Aorta (tissue), 5 donors: ENCODE measurements at regions not wholly inside any gene's neighbourhood (a gene's known extent, or its start where the extent isn't known, plus 50 kb on each side); places are given as distances from the start of the nearest gene placed in this dataset.

Source experiments
- ATAC-seq: fragments of 200-7000 bp; cut with Tn5 transposase; one replicate; pipeline ENCODE4 v1.9.1; 2022; ENCODE audit warnings: moderate library complexity; ENCODE audit not compliant: low FRiP score
- DNase-seq, 2 donors: peaks; one replicate each; pipeline ENCODE4 v3.0.0-alpha.2; 2020
- H3K27ac ChIP-seq, 2 donors: one replicate each; pipeline ENCODE4 v1.5.1; 2013; ENCODE audit warnings: low read length in 2 of 2, mild to moderate bottlenecking in 2 of 2, moderate library complexity in 2 of 2, control low read depth in 1 of 2, inconsistent platforms in 1 of 2, low read depth in 1 of 2
- H3K27me3 ChIP-seq, 2 donors: one replicate each; pipeline ENCODE4 v1.6.1; 2013; ENCODE audit warnings: control low read depth in 1 of 2, low read length in 1 of 2, mild to moderate bottlenecking in 1 of 2, moderate library complexity in 1 of 2; ENCODE audit not compliant: insufficient read depth in 2 of 2, control insufficient read depth in 1 of 2
- H3K36me3 ChIP-seq, 2 donors: one replicate each; pipeline ENCODE4 v1.6.1; 2013; ENCODE audit warnings: control low read depth in 1 of 2, low read length in 1 of 2, mild to moderate bottlenecking in 1 of 2; ENCODE audit not compliant: insufficient read depth in 2 of 2, control insufficient read depth in 1 of 2
- H3K4me1 ChIP-seq, 2 donors: one replicate each; pipeline ENCODE4 v1.6.1; 2013; ENCODE audit warnings: low read length in 2 of 2, control low read depth in 1 of 2, mild to moderate bottlenecking in 1 of 2, moderate library complexity in 1 of 2; ENCODE audit not compliant: insufficient read depth in 2 of 2, control insufficient read depth in 1 of 2
- H3K4me3 ChIP-seq, 2 donors: one replicate each; pipeline ENCODE4 v1.5.1; 2013; ENCODE audit warnings: low read length in 2 of 2, control low read depth in 1 of 2, mild to moderate bottlenecking in 1 of 2
- H3K9me3 ChIP-seq: one replicate; pipeline ENCODE4 v1.6.1; 2013; ENCODE audit warnings: mild to moderate bottlenecking, low read length; ENCODE audit not compliant: control insufficient read depth
- WGBS, 2 donors: extraction: QIAGEN DNeasy Blood & Tissue Kit; methylation state at CpG; one replicate each; pipeline ENCODE4 v1.1.7; 2013; 5-methylcytosine and 5-hydroxymethylcytosine counted together
- intact Hi-C, 2 donors: fragments of 100-400 bp; cut with DNase I; formaldehyde crosslinking; loops; one replicate each; pipeline versions ENCODE4 v1.14.2 to v1.15.0; 2022
- donor health status: healthy with polysubstance abuse.
- donor health status: Bipolar disorder and iron deficiency.
- donor health status: DM: no; HTN: no; CAD: no.
- donor health status: DM: no; HTN: no; CAD: no.
- donor health status: DM: yes; HTN: yes; CAD: no.

DNA sequence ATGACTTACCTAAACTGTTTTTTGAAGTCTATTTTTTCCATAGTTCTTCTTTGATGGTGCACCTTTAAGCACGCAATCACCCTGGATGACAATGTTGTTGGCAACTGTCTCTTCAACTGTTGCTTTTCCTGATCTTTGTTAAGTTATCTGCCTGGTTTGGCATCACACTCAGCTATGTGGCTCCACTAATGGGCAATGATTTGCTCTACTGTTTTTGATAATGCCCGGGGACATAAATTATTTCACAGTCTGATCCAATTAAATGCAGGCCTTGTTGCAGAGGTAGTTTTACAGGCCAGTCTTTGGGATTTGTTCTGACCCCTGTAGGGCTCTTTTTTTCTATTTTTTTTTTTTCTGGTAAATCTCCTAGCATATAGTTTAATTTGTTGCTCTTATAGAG lies 436.3 kb downstream of the ZNF385D start:
- intact Hi-C loops = no loop called here

GRCh38 chr3:21310891-21311290 lies 440.1 kb downstream of the ZNF385D start:
- ATAC-seq (no peak), DNase-seq (no peak)
- H3K4me1 ChIP-seq = no peaks in the 10 kb centered on the region
- no peaks in the 10 kb centered on the region for H3K36me3 ChIP-seq
- H3K9me3 ChIP-seq = no peaks in the 10 kb centered on the region
- no peaks in the 10 kb centered on the region for H3K27me3 ChIP-seq
- intact Hi-C loops = no loop called here
- H3K4me3 ChIP-seq = no peak overlapping the region
- WGBS, 2 donors = 94 to 96% methylated on average over 1 of the region's 1 CpG
- no peak overlapping the region for H3K27ac ChIP-seq

More for the DNA sequence above, 436.3 kb downstream of the ZNF385D start:
- H3K4me1 ChIP-seq = no peaks in the 10 kb centered on the region
- no peak overlapping the region for H3K27ac ChIP-seq
- no peaks in the 10 kb centered on the region for H3K27me3 ChIP-seq
- no peak for DNase-seq
- H3K4me3 ChIP-seq = no peak overlapping the region
- WGBS, 2 donors = 73 to 97% methylated on average over 2 of the region's 2 CpGs
- no peaks in the 10 kb centered on the region for H3K36me3 ChIP-seq
- no peaks in the 10 kb centered on the region for H3K9me3 ChIP-seq
- ATAC-seq = no peak

- Histone ChIP-seq H3K27me3 (no peaks in the 10 kb centered on the region), H3K36me3 (no peaks in the 10 kb centered on the region), H3K4me1 (no peaks in the 10 kb centered on the region), H3K9me3 (no peaks in the 10 kb centered on the region), H3K27ac (no peak overlapping the region), H3K4me3 (no peak overlapping the region)
- DNase-seq = no peak
- WGBS, 2 donors = 34 to 52% methylated on average over 2 of the region's 2 CpGs
- intact Hi-C loops = no loop called here
- no peak for ATAC-seq
These were observed 440.8 kb downstream of the ZNF385D start for GRCh38 chr3:21310161-21310560.

- Histone ChIP-seq H3K9me3 (peaks cover 1% of the 10 kb centered on the region), H3K27me3 (no peaks in the 10 kb centered on the region), H3K4me1 (no peaks in the 10 kb centered on the region), H3K36me3 (no peaks in the 10 kb centered on the region), H3K27ac (no peak overlapping the region), H3K4me3 (no peak overlapping the region)
- 59% methylated on average over 1 of the region's 1 CpG for WGBS, 2 donors
- DNase-seq (no peak), ATAC-seq (no peak)
- intact Hi-C loops = no loop called here
These were observed 453.7 kb downstream of the ZNF385D start for GRCh38 chr3:21297304-21297703.

DNA sequence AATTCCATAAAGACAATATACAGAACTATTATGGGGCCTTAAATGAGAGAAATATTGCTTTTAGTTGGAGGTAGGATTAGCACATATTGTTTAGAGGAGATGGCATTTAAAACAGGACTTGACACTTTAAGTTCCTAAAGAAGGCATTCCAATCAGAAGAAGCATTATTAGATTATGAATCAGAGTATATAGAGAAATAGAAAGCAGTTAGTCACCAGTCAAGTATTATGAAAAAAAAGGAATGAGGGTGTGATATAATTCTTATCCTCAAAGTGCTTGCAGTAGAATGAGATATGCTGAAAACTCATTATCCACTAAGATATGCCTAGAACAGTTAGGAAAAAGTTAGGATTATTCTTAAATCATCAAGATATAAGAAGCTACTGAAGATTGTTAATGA lies 456.2 kb downstream of the ZNF385D start:
- no peaks in the 10 kb centered on the region for H3K27me3 ChIP-seq
- DNase-seq (no peak), ATAC-seq (no peak)
- no peaks in the 10 kb centered on the region for H3K36me3 ChIP-seq
- H3K27ac ChIP-seq = no peak overlapping the region
- intact Hi-C loops = no loop called here
- H3K9me3 ChIP-seq = no peaks in the 10 kb centered on the region
- H3K4me1 ChIP-seq = no peaks in the 10 kb centered on the region
- H3K4me3 ChIP-seq = no peak overlapping the region

DNA sequence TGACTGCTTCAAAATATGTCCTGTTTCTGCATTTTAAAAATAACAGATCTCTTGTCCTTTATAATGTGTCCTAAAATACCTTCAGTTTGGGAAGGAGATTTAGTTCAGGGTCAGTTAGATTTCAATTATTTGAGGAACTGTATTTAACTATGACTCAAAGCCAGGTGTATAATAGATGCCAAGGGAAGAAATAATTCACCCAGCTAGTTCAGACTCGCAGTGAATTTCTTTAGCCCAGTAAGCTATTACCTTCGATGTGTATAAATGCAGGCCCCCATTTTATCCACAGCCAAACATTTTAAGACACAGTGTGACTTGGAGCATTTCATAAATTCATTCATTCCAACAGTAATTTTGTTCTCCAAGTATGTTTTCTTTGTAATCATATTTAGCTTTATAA lies 458.0 kb downstream of the ZNF385D start:
- Histone ChIP-seq H3K36me3 (no peaks in the 10 kb centered on the region), H3K4me3 (no peak overlapping the region), H3K27ac (no peak overlapping the region), H3K9me3 (no peaks in the 10 kb centered on the region), H3K27me3 (no peaks in the 10 kb centered on the region), H3K4me1 (no peaks in the 10 kb centered on the region)
- intact Hi-C loops = no loop called here
- 11 to 18% methylated on average over 2 of the region's 2 CpGs for WGBS, 2 donors
- DNase-seq = no peak
- ATAC-seq = no peak

DNA sequence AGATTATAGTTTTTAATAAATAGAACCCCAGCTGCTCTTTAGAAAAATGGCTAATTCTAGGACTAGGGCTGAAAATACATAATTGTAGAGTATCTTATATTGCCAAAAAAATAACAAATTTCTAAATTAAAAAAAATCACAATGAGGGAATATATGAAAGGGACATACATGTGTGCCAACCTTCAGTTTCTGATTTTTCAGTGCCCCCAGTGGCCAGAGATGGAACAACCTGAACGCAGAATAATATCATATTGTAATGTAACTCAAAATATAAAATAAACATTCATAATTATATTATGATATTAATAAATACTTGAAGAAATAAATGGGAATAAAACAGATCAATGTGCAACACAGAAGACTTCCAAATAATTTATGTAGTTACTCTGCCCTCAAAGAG lies 460.5 kb downstream of the ZNF385D start:
- WGBS, 2 donors = 65 to 75% methylated on average over 1 of the region's 1 CpG

GRCh38 chr3:21274079-21274571 lies 476.9 kb downstream of the ZNF385D start:
- WGBS, 2 donors = 80 to 82% methylated on average over 2 of the region's 2 CpGs

More for the DNA sequence above, 460.5 kb downstream of the ZNF385D start:
- Histone ChIP-seq H3K4me1 (no peaks in the 10 kb centered on the region), H3K36me3 (no peaks in the 10 kb centered on the region), H3K27ac (no peak overlapping the region), H3K9me3 (peaks cover 2% of the 10 kb centered on the region), H3K4me3 (no peak overlapping the region), H3K27me3 (no peaks in the 10 kb centered on the region)
- ATAC-seq (no peak), DNase-seq (no peak)
- intact Hi-C loops = no loop called here

GRCh38 chr3:21273259-21274025 lies 477.6 kb downstream of the ZNF385D start:
- no peak for ATAC-seq
- DNase-seq = no peak
- Histone ChIP-seq H3K9me3 (no peaks in the 10 kb centered on the region), H3K27me3 (no peaks in the 10 kb centered on the region), H3K27ac (no peak overlapping the region), H3K4me3 (no peak overlapping the region), H3K4me1 (no peaks in the 10 kb centered on the region), H3K36me3 (no peaks in the 10 kb centered on the region)
- 3 to 6% methylated on average over 4 of the region's 4 CpGs for WGBS, 2 donors
- intact Hi-C loops = no loop called here

More at GRCh38 chr3:21274079-21274571, 476.9 kb downstream of the ZNF385D start:
- intact Hi-C loops = no loop called here
- no peak overlapping the region for H3K4me3 ChIP-seq
- H3K27ac ChIP-seq = no peak overlapping the region
- no peaks in the 10 kb centered on the region for H3K4me1 ChIP-seq
- no peak for ATAC-seq
- no peak for DNase-seq
- no peaks in the 10 kb centered on the region for H3K9me3 ChIP-seq
- no peaks in the 10 kb centered on the region for H3K27me3 ChIP-seq
- no peaks in the 10 kb centered on the region for H3K36me3 ChIP-seq
